ENCODE measurements at regions not wholly inside any gene's neighbourhood (a gene's known extent, or its start where the extent isn't known, plus 50 kb on each side); places are given as distances from the start of the nearest gene placed in this dataset.

DNA sequence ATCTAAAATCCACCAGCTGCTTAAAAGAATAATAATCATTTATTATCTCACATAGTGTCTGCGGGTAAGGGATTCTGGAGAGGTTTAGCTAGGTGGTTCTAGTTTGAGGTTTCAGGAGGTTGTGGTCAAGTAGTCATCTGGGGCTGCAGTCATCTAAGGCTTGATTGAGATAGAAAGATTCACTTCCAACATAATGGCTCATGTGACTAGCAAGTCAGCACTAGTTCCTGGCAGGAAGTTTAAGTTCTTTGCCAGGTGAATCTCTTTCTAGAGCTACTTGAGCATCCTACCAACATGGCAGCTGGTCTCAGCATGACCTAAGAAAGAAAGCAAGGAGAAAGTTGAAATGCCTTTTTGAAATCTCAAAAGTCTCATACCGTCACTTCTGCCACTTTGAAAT is 128.8 kb downstream of the EDN1 start:
- no peak for DNase-seq
- Histone ChIP-seq H2BK12ac (ENCODE audit: insufficient read length, low read depth, low read length) (no peak overlapping the region), H3K4ac (ENCODE audit: low read depth, low read length) (no peak overlapping the region), H3K23me2 (ENCODE audit: insufficient read length, low read depth, low read length, poor library complexity, severe bottlenecking) (no peaks in the 10 kb centered on the region), H3K4me1 (ENCODE audit: insufficient read depth, low read length) (no peaks in the 10 kb centered on the region), H2AK5ac (ENCODE audit: insufficient read length, low read length) (no peak overlapping the region), H4K91ac (ENCODE audit: insufficient read length, low read depth, low read length) (no peak overlapping the region), H4K20me1 (ENCODE audit: control insufficient read depth, insufficient read depth, insufficient read length) (no peaks in the 10 kb centered on the region), H2BK20ac (ENCODE audit: low read depth, low read length, poor library complexity, severe bottlenecking) (no peak overlapping the region), H3K23ac (ENCODE audit: insufficient read length, low read depth, low read length) (no peak overlapping the region), H3K79me1 (ENCODE audit: insufficient read depth, low read depth, low read length, poor library complexity, severe bottlenecking) (no peaks in the 10 kb centered on the region), H3K14ac (ENCODE audit: insufficient read depth, low read length) (no peak overlapping the region), H3K4me2 (ENCODE audit: insufficient read depth, insufficient read length, low read length) (no peak overlapping the region), H2BK5ac (ENCODE audit: insufficient read length, low read length) (no peak overlapping the region), H2AFZ (ENCODE audit: low read length) (no peak overlapping the region), H3K79me2 (ENCODE audit: insufficient read depth, low read length) (no peaks in the 10 kb centered on the region), H3T11ph (ENCODE audit: low read length) (no peak overlapping the region), H3K27me3 (ENCODE audit: insufficient read depth, low read length) (no peaks in the 10 kb centered on the region), H3K27ac (ENCODE audit: insufficient read length, low read depth, low read length) (no peak overlapping the region), H4K5ac (ENCODE audit: insufficient read length, low read depth, low read length) (no peak overlapping the region), H2BK15ac (ENCODE audit: low read depth, low read length) (no peak overlapping the region), H3K18ac (ENCODE audit: insufficient read length, low read depth, low read length) (no peak overlapping the region), H2BK120ac (ENCODE audit: low read depth, low read length, poor library complexity, severe bottlenecking) (no peak overlapping the region), H3K9me3 (ENCODE audit: control insufficient read depth, low read depth, low read length) (no peaks in the 10 kb centered on the region), H4K8ac (replicated peaks; ENCODE audit: insufficient read length, low read depth, low read length) (no peak overlapping the region), H3K56ac (ENCODE audit: insufficient read length, low read depth, low read length) (no peak overlapping the region), H3K9ac (ENCODE audit: extremely low read depth, insufficient read length, low read length) (no peak overlapping the region)
- Mint-ChIP-seq H3K4me3 (no peak overlapping the region), H3K36me3 (ENCODE audit: insufficient read depth in 1 of 3, low read depth in 3 of 3) (peaks cover 0 to 4% (median 3%) of the 10 kb centered on the region in 3 experiments; a peak in 5 of 7 replicates), H3K27me3 (ENCODE audit: low read depth) (no peaks in the 10 kb centered on the region), H3K9me3 (peaks cover 3 to 7% of the 10 kb centered on the region in 2 experiments; a peak in 3 of 5 replicates), H3K4me1 (peaks cover 15 to 20% of the 10 kb centered on the region in 2 experiments; a peak in 3 of 4 replicates), H3K27ac (no peak overlapping the region)
- no CpG with 5 or more reads among the region's 2 CpGs for WGBS (ENCODE audit: extremely low coverage, insufficient read length, low lambda C conversion rate)
- TF ChIP-seq, protein P1, sequence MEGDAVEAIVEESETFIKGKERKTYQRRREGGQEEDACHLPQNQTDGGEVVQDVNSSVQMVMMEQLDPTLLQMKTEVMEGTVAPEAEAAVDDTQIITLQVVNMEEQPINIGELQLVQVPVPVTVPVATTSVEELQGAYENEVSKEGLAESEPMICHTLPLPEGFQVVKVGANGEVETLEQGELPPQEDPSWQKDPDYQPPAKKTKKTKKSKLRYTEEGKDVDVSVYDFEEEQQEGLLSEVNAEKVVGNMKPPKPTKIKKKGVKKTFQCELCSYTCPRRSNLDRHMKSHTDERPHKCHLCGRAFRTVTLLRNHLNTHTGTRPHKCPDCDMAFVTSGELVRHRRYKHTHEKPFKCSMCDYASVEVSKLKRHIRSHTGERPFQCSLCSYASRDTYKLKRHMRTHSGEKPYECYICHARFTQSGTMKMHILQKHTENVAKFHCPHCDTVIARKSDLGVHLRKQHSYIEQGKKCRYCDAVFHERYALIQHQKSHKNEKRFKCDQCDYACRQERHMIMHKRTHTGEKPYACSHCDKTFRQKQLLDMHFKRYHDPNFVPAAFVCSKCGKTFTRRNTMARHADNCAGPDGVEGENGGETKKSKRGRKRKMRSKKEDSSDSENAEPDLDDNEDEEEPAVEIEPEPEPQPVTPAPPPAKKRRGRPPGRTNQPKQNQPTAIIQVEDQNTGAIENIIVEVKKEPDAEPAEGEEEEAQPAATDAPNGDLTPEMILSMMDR (conservative IDR thresholded peaks at IDR 0.05) = no peak

Measured in H9 (cell line).